Common myeloid progenitor, CD34-positive (primary cell): ENCODE measurements at regions not wholly inside any gene's neighbourhood (a gene's known extent, or its start where the extent isn't known, plus 50 kb on each side); places are given as distances from the start of the nearest gene placed in this dataset.

Experiments used
- CTCF ChIA-PET: fragments of 350-600 bp; sonication (Branson Sonifier 250); formaldehyde crosslinking; loops from one replicate; lab custom pipeline; 2021; ENCODE audit warnings: antibody characterized with exemption; lab: Charles Lee
- POLR2A ChIA-PET: fragments of 350-600 bp; sonication (Branson Sonifier 250); formaldehyde crosslinking; loops from one replicate; lab custom pipeline; 2021; ENCODE audit warnings: antibody characterized with exemption; lab: Charles Lee
- DNase-seq, 3 donors: peaks; one replicate each; pipeline versions ENCODE4 v3.0.0 to v3.0.0-alpha.2; 2013
- H3K27ac ChIP-seq, 2 experiments: 1 replicate in 1 of 2; 2 replicates in 1 of 2; pipeline ENCODE4 v1.7.0; 2013; ENCODE audit warnings: inconsistent platforms in 2 of 2, low read length in 2 of 2, mild to moderate bottlenecking in 2 of 2, low read depth in 1 of 2, moderate library complexity in 1 of 2; ENCODE audit not compliant: severe bottlenecking in 2 of 2, insufficient read depth in 1 of 2, poor library complexity in 1 of 2
- H3K27me3 ChIP-seq, 5 experiments: replicated peaks in 2 of 5; 1 replicate in 3 of 5; 2 replicates in 2 of 5; pipeline versions ENCODE4 v1.6.1 to v1.7.0; 2013; ENCODE audit warnings: low read length in 4 of 5, mild to moderate bottlenecking in 2 of 5, moderate library complexity in 2 of 5, inconsistent platforms in 1 of 5; ENCODE audit not compliant: insufficient read depth in 5 of 5, control insufficient read depth in 4 of 5
- H3K36me3 ChIP-seq, 4 experiments: 1 replicate in 2 of 4; 2 replicates in 2 of 4; pipeline versions ENCODE4 v1.6.1 to v1.7.0; 2013; ENCODE audit warnings: low read length in 3 of 4, control low read depth in 1 of 4, mild to moderate bottlenecking in 1 of 4; ENCODE audit not compliant: control insufficient read depth in 4 of 4, insufficient read depth in 4 of 4
- H3K4me1 ChIP-seq, 4 experiments: 1 replicate in 3 of 4; 2 replicates in 1 of 4; pipeline versions ENCODE4 v1.6.1 to v1.7.1; 2013; ENCODE audit warnings: low read length in 3 of 4, mild to moderate bottlenecking in 3 of 4, control low read depth in 1 of 4, inconsistent platforms in 1 of 4, moderate library complexity in 1 of 4; ENCODE audit not compliant: control insufficient read depth in 4 of 4, insufficient read depth in 4 of 4; ENCODE audit errors: control extremely low read depth in 1 of 4
- H3K4me3 ChIP-seq, 7 experiments: 1 replicate in 4 of 7; 2 replicates in 3 of 7; pipeline versions ENCODE4 v1.5.1 to v1.7.0; 2013; ENCODE audit warnings: mild to moderate bottlenecking in 7 of 7, low read length in 6 of 7, moderate library complexity in 6 of 7, inconsistent platforms in 2 of 7, low read depth in 2 of 7, control low read depth in 1 of 7; ENCODE audit not compliant: insufficient read depth in 4 of 7, control insufficient read depth in 1 of 7; ENCODE audit errors: extremely low read depth in 1 of 7
- H3K9me3 ChIP-seq, 5 experiments: 1 replicate in 4 of 5; 2 replicates in 1 of 5; pipeline versions ENCODE4 v1.6.1 to v1.7.1; 2013; ENCODE audit warnings: low read length in 4 of 5, mild to moderate bottlenecking in 2 of 5, inconsistent platforms in 1 of 5, low read depth in 1 of 5, moderate library complexity in 1 of 5; ENCODE audit not compliant: control insufficient read depth in 4 of 5, insufficient read depth in 2 of 5; ENCODE audit errors: control extremely low read depth in 1 of 5
- WGBS: methylation state at CpG from one replicate; pipeline ENCODE4 v1.1.5; 2013; ENCODE audit not compliant: insufficient coverage; 5-methylcytosine and 5-hydroxymethylcytosine counted together

DNA sequence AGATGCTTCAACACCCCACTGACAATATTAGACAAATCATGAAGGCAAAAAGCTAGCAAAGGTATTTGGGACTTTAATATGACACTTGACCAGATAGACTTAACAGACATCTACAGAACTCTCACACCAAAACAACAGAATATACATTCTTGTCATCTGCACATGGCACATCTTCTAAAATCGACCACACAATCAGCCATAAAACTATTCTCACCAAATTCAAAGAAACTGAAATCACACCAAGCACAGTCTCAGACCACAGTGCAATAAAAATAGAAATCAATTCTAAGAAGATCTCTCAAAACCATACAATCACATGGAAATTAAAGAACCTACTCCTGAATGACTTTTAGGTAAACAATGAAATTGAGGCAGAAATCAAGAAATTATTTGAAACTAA, 340.8 kb downstream of the PPP1R2C start:
- Histone ChIP-seq H3K4me1 (no peaks in the 10 kb centered on the region), H3K27ac (no peak overlapping the region), H3K9me3 (no peaks in the 10 kb centered on the region), H3K36me3 (no peaks in the 10 kb centered on the region), H3K4me3 (no peak overlapping the region), H3K27me3 (no peaks in the 10 kb centered on the region)
- 71% methylated on average over 1 of the region's 1 CpG for WGBS
- no peak for DNase-seq
- ChIA-PET CTCF (no interaction called here), POLR2A (no interaction called here)

DNA sequence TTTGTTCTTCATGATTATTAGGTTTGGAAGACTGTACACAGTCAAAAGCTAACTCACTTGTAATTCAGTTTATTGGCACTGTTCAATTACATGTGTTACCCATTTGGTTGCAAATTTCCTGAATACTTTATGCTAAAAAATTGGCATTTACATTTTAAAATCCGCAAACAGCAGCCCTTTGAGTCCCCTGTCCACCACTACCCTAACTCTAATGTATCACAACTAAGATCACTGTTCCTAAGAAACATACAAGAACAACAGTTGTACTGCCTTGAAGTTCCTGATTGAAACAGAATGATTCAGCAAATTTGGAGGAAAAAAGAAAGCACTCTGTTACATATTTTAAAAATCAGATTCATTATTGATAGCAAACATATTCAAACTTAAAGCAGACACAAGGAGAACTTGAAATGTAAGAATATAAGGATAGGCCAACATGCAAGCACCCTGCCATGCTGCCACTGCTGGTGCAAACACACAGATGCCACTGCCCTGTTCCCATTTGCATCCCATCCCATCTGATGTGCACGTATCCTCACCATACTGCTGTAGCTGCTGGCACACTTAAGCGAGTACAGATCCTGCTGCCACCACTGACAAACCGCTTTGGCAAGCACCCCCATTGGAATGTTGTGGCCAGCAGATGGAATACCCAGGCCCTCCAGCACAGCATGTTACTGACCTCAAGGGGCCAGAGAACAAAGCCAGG, 343.4 kb downstream of the PPP1R2C start:
- ChIA-PET CTCF (no interaction called here), POLR2A (no interaction called here)
- Histone ChIP-seq H3K4me3 (no peak overlapping the region), H3K36me3 (no peaks in the 10 kb centered on the region), H3K9me3 (no peaks in the 10 kb centered on the region), H3K27me3 (no peaks in the 10 kb centered on the region), H3K4me1 (no peaks in the 10 kb centered on the region), H3K27ac (no peak overlapping the region)
- no peak for DNase-seq
- 86% methylated on average over 4 of the region's 4 CpGs for WGBS

DNA sequence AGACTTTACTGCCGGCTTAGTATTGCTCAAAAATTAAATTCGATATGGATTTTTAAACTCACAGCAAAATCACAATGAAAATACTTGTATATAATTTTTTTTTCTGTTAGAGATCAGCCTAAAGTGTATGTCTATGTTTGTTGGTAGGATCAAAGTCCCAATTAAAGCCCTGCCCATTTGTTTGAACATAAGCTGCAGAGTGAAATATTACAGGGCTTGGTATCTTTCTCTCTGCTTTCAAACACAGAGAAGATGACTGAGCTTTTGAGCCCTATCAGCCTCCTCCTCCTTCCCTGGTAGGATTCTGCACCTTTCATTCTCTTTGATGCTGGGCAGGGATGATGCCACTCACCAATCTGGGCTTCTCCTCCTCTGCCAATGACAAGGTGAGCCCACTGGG, 345.4 kb downstream of the PPP1R2C start:
- WGBS = no CpG with 5 or more reads among the region's 2 CpGs
- H3K4me3 ChIP-seq = no peak overlapping the region
- POLR2A ChIA-PET = no interaction called here

DNA sequence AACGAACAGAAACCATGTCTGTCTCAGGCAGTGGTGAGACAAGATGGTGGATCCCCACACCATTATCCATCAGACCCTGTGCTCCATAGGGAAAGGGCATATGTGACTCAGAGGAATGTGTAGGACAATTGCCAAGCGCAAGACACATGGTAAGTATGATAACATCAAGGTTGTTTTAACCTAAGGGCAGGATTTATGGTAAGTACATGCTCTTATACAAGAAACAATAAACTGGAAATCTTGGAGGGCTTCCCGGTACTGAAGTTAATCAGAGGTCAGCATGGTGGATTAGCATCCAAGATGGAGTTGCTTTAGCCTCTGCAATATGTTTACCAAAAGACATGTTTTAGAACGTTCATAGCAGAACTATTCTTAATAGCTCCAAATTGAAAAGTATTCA, 355.0 kb downstream of the PPP1R2C start:
- H3K4me1 ChIP-seq = no peaks in the 10 kb centered on the region
- no peaks in the 10 kb centered on the region for H3K27me3 ChIP-seq
- 83% methylated on average over 1 of the region's 4 CpGs for WGBS
- ChIA-PET CTCF (no interaction called here), POLR2A (no interaction called here)
- H3K27ac ChIP-seq = no peak overlapping the region
- no peaks in the 10 kb centered on the region for H3K9me3 ChIP-seq
- H3K4me3 ChIP-seq = no peak overlapping the region
- DNase-seq = no peak
- no peaks in the 10 kb centered on the region for H3K36me3 ChIP-seq

More for the DNA sequence above, 345.4 kb downstream of the PPP1R2C start:
- no peak for DNase-seq
- Histone ChIP-seq H3K27me3 (no peaks in the 10 kb centered on the region), H3K9me3 (no peaks in the 10 kb centered on the region), H3K4me1 (no peaks in the 10 kb centered on the region), H3K27ac (no peak overlapping the region), H3K36me3 (no peaks in the 10 kb centered on the region)
- CTCF ChIA-PET = no interaction called here

DNA sequence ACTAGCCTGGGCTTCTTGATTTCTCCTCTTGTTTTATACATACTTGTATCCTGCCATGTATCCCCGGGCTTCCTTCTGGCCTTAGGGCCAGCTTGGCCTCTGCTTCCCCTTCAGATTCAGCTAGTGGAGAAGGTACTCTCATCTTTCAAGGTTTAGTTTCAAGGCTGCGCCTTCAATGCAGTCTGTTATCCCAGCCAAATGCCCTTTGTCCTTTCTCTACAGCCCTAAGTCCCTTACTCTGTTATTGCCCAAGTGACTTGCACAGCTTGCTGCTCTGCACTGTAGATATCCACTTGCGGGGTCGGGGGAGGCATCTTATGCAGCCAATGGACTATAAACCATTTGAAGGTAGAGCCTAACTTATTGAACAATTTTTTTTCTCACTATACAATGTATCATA, 357.5 kb downstream of the PPP1R2C start:
- DNase-seq = no peak
- H3K9me3 ChIP-seq = no peaks in the 10 kb centered on the region
- no peak overlapping the region for H3K27ac ChIP-seq
- CTCF ChIA-PET = interaction anchor here (1.3 kb wide), 1 partner anchor 11 kb away, joined by 3 read pairs; no protein-coding TSS in a partner anchor
- POLR2A ChIA-PET = no interaction called here
- H3K4me3 ChIP-seq = no peak overlapping the region
- 78% methylated on average over 2 of the region's 4 CpGs for WGBS
- H3K27me3 ChIP-seq = no peaks in the 10 kb centered on the region
- H3K4me1 ChIP-seq = no peaks in the 10 kb centered on the region
- no peaks in the 10 kb centered on the region for H3K36me3 ChIP-seq

DNA sequence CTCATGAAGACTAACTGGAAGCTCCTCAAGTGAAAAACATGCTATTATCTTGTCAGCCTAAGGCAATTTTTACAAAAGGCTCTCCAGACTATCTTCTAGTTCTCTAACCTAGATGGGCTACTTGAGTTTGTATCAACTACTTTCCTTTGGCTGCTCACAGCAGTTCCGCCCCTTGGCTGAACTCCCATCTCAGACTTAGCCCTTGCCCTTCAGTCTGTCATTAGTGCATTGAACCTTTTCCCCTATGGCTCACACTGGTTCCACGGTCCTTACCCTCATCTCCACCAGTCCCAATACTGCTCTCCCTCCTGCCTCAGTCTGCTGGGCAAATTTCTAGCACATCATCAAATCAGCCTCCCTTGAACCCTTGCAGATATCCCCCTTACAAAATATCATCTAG, 362.3 kb downstream of the PPP1R2C start:
- Histone ChIP-seq H3K9me3 (peaks cover 0 to 8% (median 0%) of the 10 kb centered on the region in 5 experiments), H3K4me3 (no peak overlapping the region), H3K27me3 (no peaks in the 10 kb centered on the region), H3K27ac (no peak overlapping the region), H3K36me3 (no peaks in the 10 kb centered on the region), H3K4me1 (no peaks in the 10 kb centered on the region)
- ChIA-PET POLR2A (no interaction called here), CTCF (no interaction called here)
- no peak for DNase-seq
- 100% methylated on average over 2 of the region's 2 CpGs for WGBS

DNA sequence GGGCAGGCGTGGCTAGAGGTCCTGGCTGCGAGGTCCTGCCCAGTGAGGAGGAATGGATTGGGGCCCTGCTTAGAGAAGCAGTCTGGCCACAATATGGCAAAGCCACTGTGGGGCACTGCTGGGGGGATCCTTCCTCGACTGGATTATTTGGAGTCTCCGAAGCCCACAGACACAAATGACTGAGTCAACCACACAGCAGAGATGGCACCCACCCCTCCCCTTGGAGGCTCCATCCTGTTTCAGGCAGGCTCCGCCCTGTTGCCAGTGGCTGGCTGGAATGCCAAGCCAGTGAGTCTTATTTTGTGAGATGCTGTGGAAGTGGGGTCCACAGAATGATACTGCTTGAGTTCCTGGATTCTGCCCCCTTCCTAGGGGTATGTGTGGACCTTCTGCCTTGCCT, 363.9 kb downstream of the PPP1R2C start:
- CTCF ChIA-PET = no interaction called here
- no peak for DNase-seq

More for the DNA sequence above, 363.9 kb downstream of the PPP1R2C start:
- WGBS = 86% methylated on average over 4 of the region's 5 CpGs
- POLR2A ChIA-PET = no interaction called here
- no peak overlapping the region for H3K27ac ChIP-seq
- H3K4me3 ChIP-seq = no peak overlapping the region
- no peaks in the 10 kb centered on the region for H3K27me3 ChIP-seq
- no peaks in the 10 kb centered on the region for H3K36me3 ChIP-seq
- no peaks in the 10 kb centered on the region for H3K4me1 ChIP-seq
- peaks cover 0 to 8% (median 0%) of the 10 kb centered on the region in 5 experiments for H3K9me3 ChIP-seq
